Motor neuron (in vitro differentiated cells): ENCODE measurements at regions not wholly inside any gene's neighbourhood (a gene's known extent, or its start where the extent isn't known, plus 50 kb on each side); places are given as distances from the start of the nearest gene placed in this dataset.
A peak's percentile ranks its signal among the peaks of the same experiment; 100 is the strongest.
"Not testable (repeated sequence)": the region's sequence is repeated elsewhere in the genome, so short reads cannot be mapped to it uniquely, and the experiment has no call there.

Experiments used
- ATAC-seq, 8 experiments: fragments of 200-7000 bp; cut with Tn5 transposase; replicated peaks in 6 of 8; 2 replicates each; pipeline ENCODE4 v1.8.0; 2021; ENCODE audit warnings: mild to moderate bottlenecking in 8 of 8, moderate library complexity in 8 of 8
- H3K27ac ChIP-seq, 2 donors: fragments of 250-450 bp; sonication (Bioruptor Pico); 2 replicates each; pipeline ENCODE4 v1.9.0; 2021; ENCODE audit warnings: antibody characterized with exemption in 2 of 2, mild to moderate bottlenecking in 2 of 2, moderate library complexity in 1 of 2
- H3K4me1 ChIP-seq, 2 donors: fragments of 250-450 bp; sonication (Bioruptor Pico); replicated peaks in 1 of 2; 2 replicates each; pipeline ENCODE4 v1.6.1; 2021; ENCODE audit warnings: antibody characterized with exemption in 2 of 2, mild to moderate bottlenecking in 2 of 2, moderate library complexity in 1 of 2
- H3K4me3 ChIP-seq, 5 donors: fragments of 250-450 bp; sonication (Bioruptor Pico); 2 replicates each; pipeline ENCODE4 v1.9.0; 2021; ENCODE audit warnings: antibody characterized with exemption in 5 of 5, mild to moderate bottlenecking in 5 of 5, moderate library complexity in 4 of 5
- WGBS, 10 experiments: fragments of 450-650 bp; shearing (Covaris generic); methylation state at CpG; one replicate each; pipeline ENCODE4 v1.0.0; 2022; 5-methylcytosine and 5-hydroxymethylcytosine counted together
- in situ Hi-C, 9 experiments: fragments of 400-800 bp; cut with MboI; loops; one replicate each; pipeline ENCODE4 v1.15.0; 2021; ENCODE audit warnings: low sequenced_read_pairs in 9 of 9, low pct_unique_long_range_greater_than_20kb in 2 of 9; ENCODE audit not compliant: unreplicated experiment in 9 of 9

GRCh38 chr5:163115011-163115410 lies 322.4 kb upstream of the CCNG1 start:
- no peak for ATAC-seq
- H3K27ac ChIP-seq: no peak overlapping the region
- in situ Hi-C loops: no loop called here
- no peak overlapping the region for H3K4me3 ChIP-seq
- 0 to 86% (median 29%) methylated on average over 1 to 4 of the region's 4 CpGs for WGBS, 10 experiments
- H3K4me1 ChIP-seq: no peaks in the 10 kb centered on the region

GRCh38 chr5:163116618-163117017 lies 320.8 kb upstream of the CCNG1 start:
- H3K4me3 ChIP-seq, in situ Hi-C loops, ATAC-seq, H3K27ac ChIP-seq, H3K4me1 ChIP-seq: not testable (repeated sequence)
- WGBS, 10 experiments: 60 to 100% (median 80%) methylated on average over 1 to 2 of the region's 2 CpGs; no CpG with 5 or more reads in 6 of the 10 experiments

- Histone ChIP-seq H3K4me3 (no peak overlapping the region), H3K4me1 (no peaks in the 10 kb centered on the region), H3K27ac (no peak overlapping the region)
- ATAC-seq: no peak
- in situ Hi-C loops: no loop called here
Measured at GRCh38 chr5:163134061-163134460, 303.3 kb upstream of the CCNG1 start.

- H3K4me3 ChIP-seq: no peak overlapping the region
- in situ Hi-C loops: no loop called here
- WGBS, 10 experiments: 0 to 100% (median 26%) methylated on average over 1 to 2 of the region's 2 CpGs; no CpG with 5 or more reads in 2 of the 10 experiments
- H3K4me1 ChIP-seq: no peaks in the 10 kb centered on the region
- H3K27ac ChIP-seq: no peak overlapping the region
- ATAC-seq: peak in 1 of 8 experiments; percentile 24
Measured at GRCh38 chr5:163135849-163136248, 301.5 kb upstream of the CCNG1 start.

- no peak overlapping the region for H3K4me3 ChIP-seq
- in situ Hi-C loops: no loop called here
- no peak overlapping the region for H3K27ac ChIP-seq
- no peak for ATAC-seq
- H3K4me1 ChIP-seq: no peaks in the 10 kb centered on the region
Measured at GRCh38 chr5:163161512-163161911, 275.9 kb upstream of the CCNG1 start.

GRCh38 chr5:163162645-163163044 lies 274.8 kb upstream of the CCNG1 start:
- no peak overlapping the region for H3K4me3 ChIP-seq
- WGBS, 10 experiments: 0 to 100% (median 67%) methylated on average over 1 to 3 of the region's 3 CpGs
- in situ Hi-C loops: no loop called here
- no peaks in the 10 kb centered on the region for H3K4me1 ChIP-seq
- H3K27ac ChIP-seq: no peak overlapping the region
- ATAC-seq: no peak

GRCh38 chr5:163163858-163164257 lies 273.5 kb upstream of the CCNG1 start:
- Histone ChIP-seq H3K27ac (no peak overlapping the region), H3K4me3 (no peak overlapping the region), H3K4me1 (no peaks in the 10 kb centered on the region)
- WGBS, 10 experiments: 0 to 96% (median 14%) methylated on average over 1 to 2 of the region's 2 CpGs; no CpG with 5 or more reads in 3 of the 10 experiments
- in situ Hi-C loops: no loop called here
- ATAC-seq: peak in 2 of 8 experiments; percentile 34 to 38

- ATAC-seq: no peak
- Histone ChIP-seq H3K27ac (no peak overlapping the region), H3K4me3 (no peak overlapping the region), H3K4me1 (no peaks in the 10 kb centered on the region)
- in situ Hi-C loops: no loop called here
- WGBS, 10 experiments: 79 to 94% methylated on average over 3 of the region's 10 CpGs; no CpG with 5 or more reads in 8 of the 10 experiments
Measured at GRCh38 chr5:163165277-163165676, 272.1 kb upstream of the CCNG1 start.

- H3K27ac ChIP-seq, in situ Hi-C loops, ATAC-seq, H3K4me3 ChIP-seq, H3K4me1 ChIP-seq: not testable (repeated sequence)
- WGBS, 10 experiments: 0 to 100% (median 80%) methylated on average over 1 to 2 of the region's 3 CpGs; no CpG with 5 or more reads in 3 of the 10 experiments
Measured at GRCh38 chr5:163170161-163170560, 267.2 kb upstream of the CCNG1 start.

GRCh38 chr5:163172540-163173338 lies 264.7 kb upstream of the CCNG1 start:
- WGBS, 10 experiments: 0 to 71% (median 17%) methylated on average over 1 of the region's 1 CpG; no CpG with 5 or more reads in 2 of the 10 experiments
- Histone ChIP-seq H3K27ac (no peak overlapping the region), H3K4me3 (no peak overlapping the region), H3K4me1 (peaks cover 0 to 3% of the 10 kb centered on the region in 2 donors)
- ATAC-seq: peak in 3 of 8 experiments; percentile 32 to 98 (median 68)
- in situ Hi-C loops: no loop called here

GRCh38 chr5:163177971-163178370 lies 259.4 kb upstream of the CCNG1 start:
- 0 to 94% (median 48%) methylated on average over 1 to 3 of the region's 3 CpGs; no CpG with 5 or more reads in 2 of the 10 experiments for WGBS, 10 experiments
- Histone ChIP-seq H3K4me1 (peaks cover 0 to 8% of the 10 kb centered on the region in 2 donors), H3K4me3 (no peak overlapping the region), H3K27ac (no peak overlapping the region)
- ATAC-seq: no peak
- in situ Hi-C loops: no loop called here

GRCh38 chr5:163185315-163185714 lies 252.1 kb upstream of the CCNG1 start:
- H3K4me1 ChIP-seq: peaks cover 15 to 16% of the 10 kb centered on the region in 2 donors
- H3K27ac ChIP-seq: no peak overlapping the region
- no peak for ATAC-seq
- no peak overlapping the region for H3K4me3 ChIP-seq
- in situ Hi-C loops: no loop called here
- 19 to 100% (median 84%) methylated on average over 3 to 4 of the region's 4 CpGs; no CpG with 5 or more reads in 1 of the 10 experiments for WGBS, 10 experiments

- Histone ChIP-seq H3K4me1 (peaks cover 10 to 16% of the 10 kb centered on the region in 2 donors), H3K27ac (peak overlapping the region in 1 of 2 donors; percentile 31), H3K4me3 (no peak overlapping the region)
- in situ Hi-C loops: no loop called here
- ATAC-seq: peak in 4 of 8 experiments; percentile 48 to 91 (median 81)
- 0 to 67% (median 41%) methylated on average over 1 to 2 of the region's 2 CpGs; no CpG with 5 or more reads in 4 of the 10 experiments for WGBS, 10 experiments
Measured at GRCh38 chr5:163189023-163189553, 248.3 kb upstream of the CCNG1 start.
